Astrocyte of the spinal cord (primary cell): ENCODE measurements at regions not wholly inside any gene's neighbourhood (a gene's known extent, or its start where the extent isn't known, plus 50 kb on each side); places are given as distances from the start of the nearest gene placed in this dataset.

ENCODE experiments used
- DNase-seq: peaks from one replicate; pipeline ENCODE4 v3.0.0; 2011; ENCODE audit warnings: low read depth, low spot score
- H3K4me3 ChIP-seq: 2 replicates; pipeline ENCODE4 v1.5.1; 2011; ENCODE audit warnings: low read depth, mild to moderate bottlenecking, low read length, moderate library complexity
- in situ Hi-C: cut with HindIII; loops from 2 replicates; pipeline ENCODE4 v1.10.0; 2017; ENCODE audit warnings: low sequenced_read_pairs
- TF ChIP-seq, protein P1 (sequence below): IDR thresholded peaks from 2 replicates; pipeline ENCODE4 v1.5.1; 2012; ENCODE audit warnings: low read depth, mild to moderate bottlenecking, low read length, inconsistent platforms

DNA sequence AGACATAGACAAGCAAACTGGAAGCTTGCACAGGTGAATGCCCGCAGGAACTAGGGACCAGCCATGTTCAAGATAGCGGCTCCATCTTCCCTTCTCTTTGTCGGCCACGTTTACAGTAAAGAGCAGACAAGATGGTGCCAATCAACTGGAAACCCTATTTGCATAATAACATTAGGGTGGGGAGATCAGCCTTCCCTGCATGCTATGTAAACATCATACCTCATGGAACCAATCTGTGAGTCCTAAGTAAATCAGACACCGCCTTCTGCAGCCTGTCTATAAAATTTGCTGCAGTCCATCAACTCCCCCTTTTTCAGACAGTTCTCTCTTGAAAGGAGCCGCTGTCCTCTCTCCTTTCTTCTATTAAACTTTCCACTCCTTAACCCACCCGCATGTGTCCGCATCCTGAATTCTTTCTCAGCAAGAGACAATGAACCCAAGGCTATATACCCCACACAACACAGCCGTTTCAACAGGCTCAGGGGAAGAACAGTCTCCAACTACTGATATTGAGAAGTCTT is 384.4 kb downstream of the EIPR1 start:
- TF ChIP-seq, protein P1, sequence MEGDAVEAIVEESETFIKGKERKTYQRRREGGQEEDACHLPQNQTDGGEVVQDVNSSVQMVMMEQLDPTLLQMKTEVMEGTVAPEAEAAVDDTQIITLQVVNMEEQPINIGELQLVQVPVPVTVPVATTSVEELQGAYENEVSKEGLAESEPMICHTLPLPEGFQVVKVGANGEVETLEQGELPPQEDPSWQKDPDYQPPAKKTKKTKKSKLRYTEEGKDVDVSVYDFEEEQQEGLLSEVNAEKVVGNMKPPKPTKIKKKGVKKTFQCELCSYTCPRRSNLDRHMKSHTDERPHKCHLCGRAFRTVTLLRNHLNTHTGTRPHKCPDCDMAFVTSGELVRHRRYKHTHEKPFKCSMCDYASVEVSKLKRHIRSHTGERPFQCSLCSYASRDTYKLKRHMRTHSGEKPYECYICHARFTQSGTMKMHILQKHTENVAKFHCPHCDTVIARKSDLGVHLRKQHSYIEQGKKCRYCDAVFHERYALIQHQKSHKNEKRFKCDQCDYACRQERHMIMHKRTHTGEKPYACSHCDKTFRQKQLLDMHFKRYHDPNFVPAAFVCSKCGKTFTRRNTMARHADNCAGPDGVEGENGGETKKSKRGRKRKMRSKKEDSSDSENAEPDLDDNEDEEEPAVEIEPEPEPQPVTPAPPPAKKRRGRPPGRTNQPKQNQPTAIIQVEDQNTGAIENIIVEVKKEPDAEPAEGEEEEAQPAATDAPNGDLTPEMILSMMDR, result no peak
- H3K4me3 ChIP-seq, result no peak overlapping the region
- DNase-seq, result no peak
- in situ Hi-C loops, result no loop called here

DNA sequence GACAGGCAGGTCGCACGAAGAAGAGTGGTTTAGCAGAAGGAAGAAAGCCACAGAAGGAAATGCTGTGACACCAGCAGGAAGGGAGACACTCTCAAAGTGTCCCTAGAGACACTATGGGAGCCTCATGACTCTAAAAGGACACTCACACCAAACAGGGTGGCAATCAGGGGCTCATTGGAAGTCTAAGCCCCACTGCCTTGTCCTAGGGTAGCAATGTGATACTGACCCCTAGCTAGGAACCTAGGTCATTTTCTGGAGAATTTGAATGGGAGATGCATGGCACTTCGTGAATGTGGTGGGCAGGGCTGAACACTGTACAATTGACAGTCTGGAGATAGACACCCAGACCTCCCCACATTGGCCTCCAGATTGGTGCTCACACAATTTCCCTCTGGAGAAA is 385.0 kb downstream of the EIPR1 start:
- H3K4me3 ChIP-seq, result no peak overlapping the region
- no peak for DNase-seq
- TF ChIP-seq, protein P1, result no peak
- in situ Hi-C loops, result no loop called here

DNA sequence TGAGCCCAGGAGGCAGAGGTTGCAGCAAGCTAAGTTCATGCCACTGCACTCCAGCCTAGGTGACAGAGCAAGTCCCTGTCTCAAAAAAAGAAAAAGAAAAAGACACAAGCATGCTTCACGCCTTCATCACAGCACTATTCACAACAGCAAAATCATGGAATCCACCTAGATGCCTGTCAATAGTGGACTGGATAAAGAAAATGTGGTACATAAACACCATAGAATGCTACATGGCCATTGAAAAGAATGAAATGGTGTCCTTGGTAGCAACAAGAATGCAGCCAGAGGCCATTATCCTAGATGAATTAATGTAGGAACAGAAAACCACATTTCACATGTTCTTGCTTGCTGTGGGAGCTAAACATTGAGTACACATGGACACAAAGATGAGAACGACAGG is 392.6 kb downstream of the EIPR1 start:
- no peak overlapping the region for H3K4me3 ChIP-seq
- in situ Hi-C loops, result no loop called here
- TF ChIP-seq, protein P1, result no peak
- no peak for DNase-seq

DNA sequence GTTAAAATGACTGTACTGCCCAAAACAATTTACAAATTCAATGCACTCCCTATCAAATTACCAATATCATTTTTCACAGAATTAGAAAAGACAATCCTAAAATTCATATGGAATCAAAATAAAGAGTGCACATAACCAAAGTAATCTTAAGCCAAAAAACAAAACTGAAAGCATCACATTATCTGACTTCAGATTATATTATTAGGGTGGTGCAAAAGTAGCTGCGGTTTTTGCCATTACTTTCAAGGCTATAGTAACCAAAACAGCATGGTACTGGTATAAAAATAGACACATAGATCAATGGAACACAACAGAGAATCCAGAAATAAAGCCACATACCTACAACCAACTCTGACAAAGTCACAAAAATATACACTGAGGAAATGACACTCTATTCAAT is 396.6 kb downstream of the EIPR1 start:
- H3K4me3 ChIP-seq, result no peak overlapping the region
- DNase-seq, result no peak
- TF ChIP-seq, protein P1, result no peak
- in situ Hi-C loops, result no loop called here

DNA sequence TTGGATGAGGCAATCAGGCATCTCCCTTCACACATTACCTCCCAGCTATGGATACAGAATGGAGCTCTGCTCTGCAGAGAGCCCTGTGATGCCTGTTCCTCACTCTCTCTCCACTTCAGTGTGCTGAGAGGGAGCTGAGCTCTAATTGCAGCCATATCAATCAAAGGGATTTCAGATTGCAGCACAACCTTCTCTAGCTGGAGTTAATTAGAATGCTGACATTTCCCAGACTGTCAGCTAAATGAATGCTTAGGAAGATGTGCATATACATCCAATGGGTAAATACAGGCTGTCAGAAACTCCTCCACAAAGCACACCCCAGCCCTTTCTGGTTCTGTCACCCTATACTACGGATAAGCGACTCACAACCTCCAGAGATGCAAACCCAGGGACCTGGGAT is 402.6 kb downstream of the EIPR1 start:
- no peak overlapping the region for H3K4me3 ChIP-seq
- in situ Hi-C loops, result no loop called here
- DNase-seq, result no peak
- TF ChIP-seq, protein P1, result no peak

DNA sequence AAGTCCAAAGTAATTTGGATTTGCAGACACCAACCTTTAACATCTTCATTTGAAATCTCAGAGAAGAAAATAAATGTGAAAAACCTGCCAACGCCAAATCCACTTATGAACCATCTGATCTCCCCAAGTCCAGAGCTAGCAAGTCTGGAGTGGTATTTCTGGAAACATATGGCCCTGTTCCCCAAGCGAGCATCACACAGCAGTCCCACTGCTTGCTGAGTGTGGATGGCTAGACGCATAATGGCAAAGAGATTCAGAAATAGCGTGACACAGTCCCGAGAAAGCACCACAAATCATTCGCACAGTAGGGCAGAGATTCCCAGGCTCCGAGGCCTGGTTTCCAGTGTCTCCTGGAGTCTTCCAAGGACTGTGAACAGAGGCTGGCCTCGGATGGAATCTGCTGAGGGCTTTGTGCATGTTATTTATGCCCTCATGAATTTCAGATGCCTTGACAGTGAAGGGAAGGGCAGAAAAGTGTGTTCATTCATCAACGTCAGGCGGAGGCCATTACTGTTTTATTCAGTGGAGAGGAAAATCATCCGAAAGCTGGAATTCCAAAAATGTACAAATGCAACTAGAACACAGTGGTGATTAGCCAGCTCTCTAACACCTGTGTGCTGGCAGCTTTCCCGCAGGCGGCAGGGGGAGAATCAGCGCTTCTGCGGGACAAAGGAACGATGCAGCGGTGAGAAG is 417.0 kb downstream of the EIPR1 start:
- DNase-seq, result no peak
- no peak overlapping the region for H3K4me3 ChIP-seq
- in situ Hi-C loops, result no loop called here
- TF ChIP-seq, protein P1, result no peak
